Testis (tissue), 2 donors: ENCODE measurements at regions not wholly inside any gene's neighbourhood (a gene's known extent, or its start where the extent isn't known, plus 50 kb on each side); places are given as distances from the start of the nearest gene placed in this dataset.

Source experiments
- DNase-seq: peaks from one replicate; pipeline ENCODE4 v3.0.0-alpha.2; 2019
- H3K27ac ChIP-seq, 2 donors: fragments of 200-600 bp; sonication (generic); one replicate each; pipeline ENCODE4 v1.5.1; 2019
- H3K27me3 ChIP-seq: fragments of 200-600 bp; sonication (generic); one replicate; pipeline ENCODE4 v1.5.1; 2019
- H3K36me3 ChIP-seq: fragments of 200-600 bp; sonication (generic); one replicate; pipeline ENCODE4 v1.5.1; 2017; ENCODE audit warnings: low read depth; ENCODE audit errors: missing control alignments
- H3K4me1 ChIP-seq: fragments of 200-600 bp; sonication (generic); one replicate; pipeline ENCODE4 v1.5.1; 2019
- H3K4me3 ChIP-seq, 2 donors: fragments of 200-600 bp; sonication (generic); one replicate each; pipeline ENCODE4 v1.5.1; 2017 to 2019
- H3K9me3 ChIP-seq: fragments of 200-600 bp; sonication (generic); one replicate; pipeline ENCODE4 v1.5.1; 2017
- POLR2A ChIP-seq: fragments of 450-650 bp; IDR thresholded peaks from one replicate; pipeline ENCODE4 v1.6.1; 2017; ENCODE audit warnings: antibody characterized with exemption, mild to moderate bottlenecking, moderate library complexity
- WGBS, 2 donors: methylation state at CpG; one replicate each; pipeline ENCODE4 v1.1.5; 2018; 5-methylcytosine and 5-hydroxymethylcytosine counted together
- intact Hi-C: fragments of 100-400 bp; cut with DNase I; formaldehyde crosslinking; loops from one replicate; pipeline ENCODE4 v1.15.1; 2023; ENCODE audit warnings: low total_unique reads
- TF ChIP-seq, protein P1 (sequence below), 3 experiments: fragments of 450-650 bp in 2 of 3; fragments of 200-600 bp in 1 of 3; sonication (generic) in 1 of 3; IDR thresholded peaks; one replicate each; pipeline ENCODE4 v1.5.1; 2016 to 2019; ENCODE audit warnings: antibody characterized with exemption in 3 of 3, mild to moderate bottlenecking in 2 of 3, moderate library complexity in 1 of 3

DNA sequence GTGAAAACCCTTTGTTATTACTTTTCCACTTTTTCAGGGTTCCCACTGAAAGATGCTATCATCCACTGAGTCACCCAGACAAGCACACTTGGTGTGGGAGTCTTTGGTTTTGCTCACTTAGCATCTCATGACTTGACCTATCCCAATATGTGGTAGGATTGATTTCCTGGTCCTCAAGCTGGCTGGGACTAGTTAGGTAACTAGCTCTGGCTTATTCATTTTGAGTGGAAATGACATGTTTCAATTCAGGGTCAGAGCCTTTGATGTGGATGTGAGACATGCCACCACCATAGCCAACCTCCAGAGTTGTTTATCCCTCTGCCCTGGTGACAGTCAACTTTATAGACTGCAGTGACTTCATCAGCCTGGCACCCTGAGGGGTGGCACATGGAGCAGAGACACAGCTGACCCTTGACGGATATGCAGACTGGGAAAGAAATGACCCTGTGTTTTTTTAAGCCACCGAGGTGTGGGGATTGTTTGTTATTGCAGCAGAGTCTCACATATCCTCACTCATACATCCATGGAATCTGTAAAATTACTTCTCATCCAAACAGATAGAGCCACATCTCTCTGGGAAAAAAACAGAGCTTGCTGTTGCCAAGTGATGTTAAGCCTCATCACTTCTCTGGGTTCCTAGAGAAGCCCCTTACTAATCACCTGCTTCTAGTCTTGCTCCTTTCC lies 699.9 kb downstream of the MATN1 start:
- H3K4me1 ChIP-seq: no peaks in the 10 kb centered on the region
- H3K27me3 ChIP-seq: no peaks in the 10 kb centered on the region
- H3K36me3 ChIP-seq: no peaks in the 10 kb centered on the region
- no peaks in the 10 kb centered on the region for H3K9me3 ChIP-seq
- TF ChIP-seq, protein P1, sequence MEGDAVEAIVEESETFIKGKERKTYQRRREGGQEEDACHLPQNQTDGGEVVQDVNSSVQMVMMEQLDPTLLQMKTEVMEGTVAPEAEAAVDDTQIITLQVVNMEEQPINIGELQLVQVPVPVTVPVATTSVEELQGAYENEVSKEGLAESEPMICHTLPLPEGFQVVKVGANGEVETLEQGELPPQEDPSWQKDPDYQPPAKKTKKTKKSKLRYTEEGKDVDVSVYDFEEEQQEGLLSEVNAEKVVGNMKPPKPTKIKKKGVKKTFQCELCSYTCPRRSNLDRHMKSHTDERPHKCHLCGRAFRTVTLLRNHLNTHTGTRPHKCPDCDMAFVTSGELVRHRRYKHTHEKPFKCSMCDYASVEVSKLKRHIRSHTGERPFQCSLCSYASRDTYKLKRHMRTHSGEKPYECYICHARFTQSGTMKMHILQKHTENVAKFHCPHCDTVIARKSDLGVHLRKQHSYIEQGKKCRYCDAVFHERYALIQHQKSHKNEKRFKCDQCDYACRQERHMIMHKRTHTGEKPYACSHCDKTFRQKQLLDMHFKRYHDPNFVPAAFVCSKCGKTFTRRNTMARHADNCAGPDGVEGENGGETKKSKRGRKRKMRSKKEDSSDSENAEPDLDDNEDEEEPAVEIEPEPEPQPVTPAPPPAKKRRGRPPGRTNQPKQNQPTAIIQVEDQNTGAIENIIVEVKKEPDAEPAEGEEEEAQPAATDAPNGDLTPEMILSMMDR (IDR thresholded peaks at IDR 0.05): no peak
- TF ChIP-seq POLR2A: no peak
- no peak for DNase-seq
- intact Hi-C loops: no loop called here
- H3K4me3 ChIP-seq: no peak overlapping the region
- no peak overlapping the region for H3K27ac ChIP-seq
- WGBS, 2 donors: 82 to 100% methylated on average over 2 of the region's 2 CpGs

DNA sequence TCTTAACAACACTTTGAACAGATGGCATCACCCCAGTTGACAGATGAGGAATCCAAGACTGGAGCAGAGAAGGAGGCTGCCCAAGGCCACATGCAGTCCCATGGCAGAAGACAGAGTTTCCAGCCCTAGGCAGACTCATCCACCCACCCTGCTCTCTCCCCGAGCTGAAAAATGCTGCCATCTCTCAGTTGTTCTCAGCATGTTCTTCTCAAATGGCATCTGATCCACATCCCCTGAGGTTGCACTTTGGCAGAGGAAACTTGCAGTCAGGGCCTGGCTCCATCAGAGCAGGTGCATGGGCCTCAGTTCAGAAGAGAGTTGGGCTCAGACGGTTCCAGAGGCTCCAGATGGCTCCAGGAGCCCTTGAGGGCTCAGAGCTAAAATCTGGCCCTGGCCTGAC lies 709.4 kb downstream of the MATN1 start:
- intact Hi-C loops: no loop called here
- no peaks in the 10 kb centered on the region for H3K4me1 ChIP-seq
- WGBS, 2 donors: 26 to 40% methylated on average over 1 to 2 of the region's 2 CpGs
- H3K36me3 ChIP-seq: no peaks in the 10 kb centered on the region
- no peak overlapping the region for H3K27ac ChIP-seq
- no peaks in the 10 kb centered on the region for H3K9me3 ChIP-seq
- no peaks in the 10 kb centered on the region for H3K27me3 ChIP-seq
- TF ChIP-seq, protein P1 (IDR thresholded peaks at IDR 0.05): no peak
- TF ChIP-seq POLR2A: no peak
- no peak for DNase-seq
- no peak overlapping the region for H3K4me3 ChIP-seq

DNA sequence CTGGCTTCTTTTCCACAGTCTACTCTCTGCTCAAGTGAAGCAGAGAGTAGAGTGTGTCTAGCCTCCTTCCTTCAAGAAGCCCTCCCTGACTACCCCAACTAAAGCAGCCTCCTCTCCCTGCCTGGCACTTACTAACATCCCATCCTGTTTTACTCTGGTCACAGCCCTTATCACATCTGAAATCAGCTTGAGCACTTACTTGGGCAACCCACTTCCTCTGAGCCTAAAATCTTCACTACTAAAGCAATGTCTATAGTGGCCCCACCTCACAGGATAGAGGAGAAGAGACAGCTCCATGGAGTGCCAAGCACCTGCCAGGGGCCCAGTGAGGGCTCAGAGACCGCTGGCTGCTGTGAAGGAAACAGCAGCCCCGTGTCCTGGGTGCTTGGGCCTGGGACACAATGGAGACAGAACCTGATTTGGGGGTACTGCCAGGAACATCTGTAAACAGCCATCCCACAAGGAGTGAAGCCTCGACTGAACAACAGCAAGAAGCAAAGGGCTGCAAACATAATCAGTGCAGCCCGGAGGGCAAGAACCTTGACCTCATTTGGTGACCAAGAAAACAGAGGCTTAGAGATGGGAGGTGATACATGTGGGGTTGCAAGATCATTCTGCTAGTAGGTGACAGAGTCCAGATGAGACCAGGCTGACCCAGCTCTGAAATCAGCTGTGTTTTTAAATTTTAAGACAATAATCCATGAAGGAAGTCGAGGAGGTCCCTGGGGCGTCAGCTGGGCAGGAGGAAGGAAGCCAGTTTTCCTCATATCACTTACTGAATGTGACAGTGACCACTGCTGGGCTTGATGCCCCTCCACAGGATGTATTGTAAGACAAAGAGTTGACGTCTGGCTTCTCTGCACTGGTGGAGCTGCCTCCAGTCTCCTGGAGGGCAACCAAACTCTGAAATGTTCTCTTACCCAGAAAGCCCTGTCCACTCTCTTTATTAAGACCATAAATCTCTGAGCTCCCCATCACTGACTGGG lies 710.6 kb downstream of the MATN1 start:
- Histone ChIP-seq H3K27me3 (no peaks in the 10 kb centered on the region), H3K4me3 (no peak overlapping the region), H3K4me1 (no peaks in the 10 kb centered on the region), H3K9me3 (no peaks in the 10 kb centered on the region), H3K27ac (no peak overlapping the region), H3K36me3 (no peaks in the 10 kb centered on the region)
- no peak for DNase-seq
- 60 to 63% methylated on average over 7 of the region's 7 CpGs for WGBS, 2 donors
- intact Hi-C loops: no loop called here
- TF ChIP-seq, protein P1 (IDR thresholded peaks at IDR 0.05): no peak
- no peak for TF ChIP-seq POLR2A

DNA sequence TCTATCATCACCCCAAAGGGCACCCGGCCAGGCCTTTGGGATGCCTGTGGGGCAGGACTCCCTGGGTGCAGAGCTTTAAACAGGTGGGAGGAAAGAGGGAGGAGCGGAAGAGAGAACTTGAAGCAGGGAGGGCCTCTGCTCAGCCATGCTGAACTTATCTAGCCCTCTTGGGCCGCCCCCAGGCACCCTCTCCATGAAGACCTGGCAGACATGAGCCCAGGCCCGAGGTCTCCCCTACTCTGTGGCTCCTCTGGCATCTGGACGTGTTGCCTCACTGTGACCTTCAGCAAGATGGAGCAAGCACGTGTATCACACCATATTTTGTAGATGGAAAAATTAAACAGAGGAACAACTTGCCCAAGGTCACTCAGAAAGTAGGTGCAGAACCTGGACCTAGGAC lies 711.4 kb downstream of the MATN1 start:
- H3K9me3 ChIP-seq: no peaks in the 10 kb centered on the region
- H3K27ac ChIP-seq: no peak overlapping the region
- DNase-seq: no peak
- H3K36me3 ChIP-seq: no peaks in the 10 kb centered on the region
- no peak for TF ChIP-seq POLR2A
- TF ChIP-seq, protein P1 (IDR thresholded peaks at IDR 0.05): no peak
- no peaks in the 10 kb centered on the region for H3K27me3 ChIP-seq
- H3K4me1 ChIP-seq: no peaks in the 10 kb centered on the region
- WGBS, 2 donors: 50 to 69% methylated on average over 6 of the region's 6 CpGs
- no peak overlapping the region for H3K4me3 ChIP-seq
- intact Hi-C loops: no loop called here
